ENCODE measurements at regions not wholly inside any gene's neighbourhood (a gene's known extent, or its start where the extent isn't known, plus 50 kb on each side); places are given as distances from the start of the nearest gene placed in this dataset.

DNA sequence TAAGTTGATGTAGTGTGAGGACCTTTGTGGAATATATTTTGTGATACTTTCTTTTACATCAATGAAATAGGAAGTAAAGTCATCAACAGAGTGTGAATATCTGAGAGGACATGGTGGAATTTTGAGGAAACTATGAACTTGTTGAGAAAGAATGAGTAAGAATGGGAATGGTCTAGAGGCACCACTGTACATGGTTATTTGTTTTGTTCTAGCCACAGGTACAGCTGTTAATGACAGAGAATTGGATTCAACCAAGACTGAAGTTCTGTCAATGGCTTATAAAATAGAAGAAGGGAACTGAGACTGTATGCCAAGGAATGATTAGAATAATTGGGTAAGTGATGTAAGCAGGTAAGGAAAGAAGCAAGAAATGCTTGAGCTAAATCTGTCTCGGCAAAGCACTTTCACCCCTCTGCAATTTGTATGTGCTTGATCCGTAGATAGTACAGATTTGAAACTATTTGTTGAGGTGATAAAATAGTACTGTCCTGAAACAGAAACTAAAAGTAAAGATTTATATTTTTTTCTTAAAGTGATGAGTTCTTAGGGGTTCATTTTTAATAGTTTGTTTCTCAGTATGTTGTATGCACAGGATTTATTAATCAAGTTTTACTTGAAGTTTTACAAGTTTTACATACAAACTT is 468.8 kb upstream of the SMC2 start:
- TF ChIP-seq EP300 (IDR thresholded peaks at IDR 0.05; ENCODE audit: low read depth in 2 of 2, low read length in 2 of 2) (no peak), EP300 (CRISPR knock-in tag; IDR thresholded peaks at IDR 0.05; ENCODE audit: borderline replicate concordance) (no peak), CAMTA2 (CRISPR knock-in tag; IDR thresholded peaks at IDR 0.05; ENCODE audit: borderline replicate concordance) (no peak), NFYB (CRISPR knock-in tag; IDR thresholded peaks at IDR 0.05) (no peak), ZFP41 (CRISPR knock-in tag; IDR thresholded peaks at IDR 0.05; ENCODE audit: borderline replicate concordance) (no peak), RNF2 (conservative IDR thresholded peaks at IDR 0.05; ENCODE audit: low read depth) (no peak)
